CD4-positive, alpha-beta T cell treated with Interleukin-4 for 1 hour (primary cell): ENCODE measurements at regions not wholly inside any gene's neighbourhood (a gene's known extent, or its start where the extent isn't known, plus 50 kb on each side); places are given as distances from the start of the nearest gene placed in this dataset.

Experiments
- DNase-seq, 2 donors: peaks; one replicate each; pipeline ENCODE4 v3.0.0-alpha.2; 2020 to 2022

- DNase-seq = no peak
Observed at GRCh38 chrY:15415165-15415564, 890.8 kb downstream of the NLGN4Y start.

- no peak for DNase-seq
Observed at GRCh38 chrY:15418613-15419012, 894.3 kb downstream of the NLGN4Y start.

- peak in 1 of 2 donors; percentile 53 for DNase-seq
Observed at GRCh38 chrY:15424665-15425132, 900.4 kb downstream of the NLGN4Y start.

GRCh38 chrY:15440021-15440695 lies 915.8 kb downstream of the NLGN4Y start:
- DNase-seq = no peak

GRCh38 chrY:15440696-15441408 lies 916.5 kb downstream of the NLGN4Y start:
- no peak for DNase-seq

GRCh38 chrY:15441878-15442277 lies 917.5 kb downstream of the NLGN4Y start:
- no peak for DNase-seq

GRCh38 chrY:15445871-15446270 lies 921.5 kb downstream of the NLGN4Y start:
- no peak for DNase-seq

- DNase-seq = no peak
Observed at GRCh38 chrY:15446861-15447260, 922.5 kb downstream of the NLGN4Y start.

- DNase-seq = no peak
Observed at GRCh38 chrY:15447959-15448358, 923.6 kb downstream of the NLGN4Y start.

GRCh38 chrY:15455133-15455937 lies 931.0 kb downstream of the NLGN4Y start:
- DNase-seq = no peak

- DNase-seq = peak in 1 of 2 donors; percentile 89
Observed at GRCh38 chrY:15455980-15456469, 931.7 kb downstream of the NLGN4Y start.

- DNase-seq = no peak
Observed at GRCh38 chrY:15456491-15456890, 932.2 kb downstream of the NLGN4Y start.

GRCh38 chrY:15457682-15458081 lies 933.4 kb downstream of the NLGN4Y start:
- DNase-seq = no peak

- no peak for DNase-seq
Observed at GRCh38 chrY:15458426-15458825, 934.1 kb downstream of the NLGN4Y start.

GRCh38 chrY:15465880-15466279 lies 941.6 kb downstream of the NLGN4Y start:
- DNase-seq = no peak

- no peak for DNase-seq
Observed at GRCh38 chrY:15466891-15467290, 942.6 kb downstream of the NLGN4Y start.

- no peak for DNase-seq
Observed at GRCh38 chrY:15468091-15468490, 943.8 kb downstream of the NLGN4Y start.

- no peak for DNase-seq
Observed at GRCh38 chrY:15471371-15471770, 947.0 kb downstream of the NLGN4Y start.

- DNase-seq = no peak
Observed at GRCh38 chrY:15478348-15478963, 954.1 kb downstream of the NLGN4Y start.

GRCh38 chrY:15500536-15500935 lies 976.2 kb downstream of the NLGN4Y start:
- DNase-seq = no peak

- DNase-seq = no peak
Observed at GRCh38 chrY:15501181-15501580, 976.9 kb downstream of the NLGN4Y start.

- no peak for DNase-seq
Observed at GRCh38 chrY:15510288-15510687, 986.0 kb downstream of the NLGN4Y start.
